22Rv1 (cell line): ENCODE measurements at regions not wholly inside any gene's neighbourhood (a gene's known extent, or its start where the extent isn't known, plus 50 kb on each side); places are given as distances from the start of the nearest gene placed in this dataset.

Experiments used
- ZFX ChIP-seq: fragments of 450-650 bp; IDR thresholded peaks from 2 replicates; pipeline ENCODE4 v1.6.1; 2017; ENCODE audit warnings: antibody characterized with exemption, borderline replicate concordance
- TF ChIP-seq, protein P1 (sequence below): fragments of 450-650 bp; IDR thresholded peaks from 2 replicates; pipeline ENCODE4 v1.5.1; 2017; ENCODE audit warnings: mild to moderate bottlenecking

DNA sequence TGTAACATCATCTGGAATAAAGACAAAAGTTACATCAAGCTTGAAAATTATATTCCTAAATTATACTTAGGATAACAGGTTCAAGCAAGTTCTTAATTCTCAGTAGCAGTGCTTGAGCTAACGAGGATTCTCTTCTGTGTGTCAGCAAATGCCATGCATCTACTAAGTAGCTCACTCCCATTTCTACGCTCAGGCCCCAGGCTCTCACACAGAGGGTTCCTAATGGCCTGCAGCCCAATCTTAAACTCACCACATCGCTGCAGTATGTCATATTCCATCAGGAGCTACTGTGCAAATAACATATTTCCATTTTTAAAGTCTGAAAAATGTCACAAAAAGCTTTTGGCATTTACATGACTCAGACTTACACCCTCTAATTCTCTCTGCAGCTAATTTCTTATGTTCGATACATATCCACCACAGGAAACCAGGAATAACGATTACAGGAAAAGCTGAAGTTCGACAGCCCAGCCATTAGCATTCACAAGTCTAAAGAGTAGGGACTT is 474.8 kb downstream of the EFNA5 start:
- TF ChIP-seq, protein P1, sequence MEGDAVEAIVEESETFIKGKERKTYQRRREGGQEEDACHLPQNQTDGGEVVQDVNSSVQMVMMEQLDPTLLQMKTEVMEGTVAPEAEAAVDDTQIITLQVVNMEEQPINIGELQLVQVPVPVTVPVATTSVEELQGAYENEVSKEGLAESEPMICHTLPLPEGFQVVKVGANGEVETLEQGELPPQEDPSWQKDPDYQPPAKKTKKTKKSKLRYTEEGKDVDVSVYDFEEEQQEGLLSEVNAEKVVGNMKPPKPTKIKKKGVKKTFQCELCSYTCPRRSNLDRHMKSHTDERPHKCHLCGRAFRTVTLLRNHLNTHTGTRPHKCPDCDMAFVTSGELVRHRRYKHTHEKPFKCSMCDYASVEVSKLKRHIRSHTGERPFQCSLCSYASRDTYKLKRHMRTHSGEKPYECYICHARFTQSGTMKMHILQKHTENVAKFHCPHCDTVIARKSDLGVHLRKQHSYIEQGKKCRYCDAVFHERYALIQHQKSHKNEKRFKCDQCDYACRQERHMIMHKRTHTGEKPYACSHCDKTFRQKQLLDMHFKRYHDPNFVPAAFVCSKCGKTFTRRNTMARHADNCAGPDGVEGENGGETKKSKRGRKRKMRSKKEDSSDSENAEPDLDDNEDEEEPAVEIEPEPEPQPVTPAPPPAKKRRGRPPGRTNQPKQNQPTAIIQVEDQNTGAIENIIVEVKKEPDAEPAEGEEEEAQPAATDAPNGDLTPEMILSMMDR, result no peak
- TF ChIP-seq ZFX, result no peak
